GM12891 (cell line): ENCODE measurements at regions not wholly inside any gene's neighbourhood (a gene's known extent, or its start where the extent isn't known, plus 50 kb on each side); places are given as distances from the start of the nearest gene placed in this dataset.

ENCODE experiments used
- DNase-seq: peaks from one replicate; pipeline ENCODE4 v3.0.0; 2011; ENCODE audit warnings: low spot score; ENCODE audit not compliant: insufficient read length
- FAIRE-seq: peaks from 2 replicates; lab custom pipeline; 2011; peaks lifted over from hg19 to GRCh38; lab: Jason Lieb, UNC
- PAX5 ChIP-seq: IDR thresholded peaks from 2 replicates; pipeline ENCODE4 v1.6.1; 2011; ENCODE audit warnings: low read length, moderate library complexity, mild to moderate bottlenecking; ENCODE audit not compliant: insufficient read depth, severe bottlenecking
- POLR2A ChIP-seq: IDR thresholded peaks from 2 replicates; pipeline ENCODE4 v1.6.1; 2011; ENCODE audit warnings: low read depth, low read length, control low read depth
- POLR2AphosphoS5 ChIP-seq: IDR thresholded peaks from 2 replicates; pipeline ENCODE4 v1.6.1; 2011; ENCODE audit warnings: low read depth, low read length, control low read depth
- POU2F2 ChIP-seq: IDR thresholded peaks from 2 replicates; pipeline ENCODE4 v1.6.1; 2011; ENCODE audit warnings: low read depth, mild to moderate bottlenecking, control low read depth, low read length, moderate library complexity
- SPI1 ChIP-seq: IDR thresholded peaks from 2 replicates; pipeline ENCODE4 v1.6.1; 2011; ENCODE audit warnings: low read depth, low read length, control low read depth
- TAF1 ChIP-seq: IDR thresholded peaks from 2 replicates; pipeline ENCODE4 v1.6.1; 2011; ENCODE audit warnings: low read depth, low read length, control low read depth

DNA sequence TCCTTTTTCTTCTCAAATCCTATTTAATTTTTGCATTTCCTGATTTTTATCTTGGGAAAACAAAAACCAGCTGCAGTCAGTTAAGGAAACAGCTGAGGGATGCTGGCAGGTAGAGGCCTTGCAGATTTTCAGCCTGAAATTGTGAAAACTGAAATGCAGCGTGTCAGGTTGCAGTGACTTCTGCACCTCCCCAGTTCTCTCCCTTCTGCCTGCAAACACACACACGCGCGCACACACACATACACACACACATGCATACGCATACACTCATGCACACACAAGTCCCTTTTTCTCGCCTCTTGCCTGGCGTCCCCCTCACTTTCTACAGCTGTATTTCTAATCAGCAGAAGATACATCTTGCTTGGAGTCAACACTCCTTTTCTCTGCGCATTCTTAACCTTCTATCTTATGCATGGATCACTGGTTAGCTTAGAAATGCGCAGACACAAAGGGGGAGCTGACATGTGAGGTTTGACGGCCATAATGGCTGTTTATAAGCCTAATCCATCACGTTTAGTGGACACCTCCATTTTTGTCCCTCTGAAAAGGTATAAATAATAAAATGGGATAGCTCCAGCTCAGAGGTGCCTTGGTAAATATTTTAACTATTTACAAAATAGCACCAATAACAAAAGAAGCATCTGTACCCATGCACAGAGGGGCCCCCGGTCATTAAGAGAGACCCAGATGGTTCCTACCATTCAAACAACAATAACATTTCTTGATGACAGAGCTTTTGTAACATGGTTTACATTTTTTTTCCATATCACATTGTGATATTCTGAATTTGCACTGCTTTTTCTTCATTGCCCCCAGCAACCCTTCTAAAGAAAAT, 392.1 kb upstream of the SALL1 start:
- no peak for FAIRE-seq
- TF ChIP-seq SPI1, result no peak
- TF ChIP-seq PAX5, result no peak
- DNase-seq, result no peak

DNA sequence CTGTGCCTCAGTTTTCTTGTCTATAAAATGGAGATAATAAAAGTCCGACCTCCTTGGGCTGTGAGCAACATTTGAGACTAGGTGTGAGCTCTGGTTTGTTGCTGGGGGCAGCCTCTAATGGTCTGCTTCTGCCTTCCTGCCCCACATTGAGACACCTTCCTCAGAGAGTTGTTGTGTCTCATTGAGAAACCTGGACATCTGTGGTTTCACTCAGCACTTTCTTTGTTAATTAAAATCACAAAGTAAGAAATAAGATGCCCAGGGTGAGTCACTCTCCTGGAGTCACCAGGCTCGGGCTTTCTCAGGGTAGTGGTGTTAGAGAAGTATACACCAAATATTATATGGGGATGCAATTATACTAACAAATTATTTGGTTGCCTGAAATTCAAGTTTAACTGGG, 389.2 kb upstream of the SALL1 start:
- FAIRE-seq, result no peak
- TF ChIP-seq PAX5 (no peak), POLR2AphosphoS5 (no peak), TAF1 (no peak), SPI1 (no peak)

DNA sequence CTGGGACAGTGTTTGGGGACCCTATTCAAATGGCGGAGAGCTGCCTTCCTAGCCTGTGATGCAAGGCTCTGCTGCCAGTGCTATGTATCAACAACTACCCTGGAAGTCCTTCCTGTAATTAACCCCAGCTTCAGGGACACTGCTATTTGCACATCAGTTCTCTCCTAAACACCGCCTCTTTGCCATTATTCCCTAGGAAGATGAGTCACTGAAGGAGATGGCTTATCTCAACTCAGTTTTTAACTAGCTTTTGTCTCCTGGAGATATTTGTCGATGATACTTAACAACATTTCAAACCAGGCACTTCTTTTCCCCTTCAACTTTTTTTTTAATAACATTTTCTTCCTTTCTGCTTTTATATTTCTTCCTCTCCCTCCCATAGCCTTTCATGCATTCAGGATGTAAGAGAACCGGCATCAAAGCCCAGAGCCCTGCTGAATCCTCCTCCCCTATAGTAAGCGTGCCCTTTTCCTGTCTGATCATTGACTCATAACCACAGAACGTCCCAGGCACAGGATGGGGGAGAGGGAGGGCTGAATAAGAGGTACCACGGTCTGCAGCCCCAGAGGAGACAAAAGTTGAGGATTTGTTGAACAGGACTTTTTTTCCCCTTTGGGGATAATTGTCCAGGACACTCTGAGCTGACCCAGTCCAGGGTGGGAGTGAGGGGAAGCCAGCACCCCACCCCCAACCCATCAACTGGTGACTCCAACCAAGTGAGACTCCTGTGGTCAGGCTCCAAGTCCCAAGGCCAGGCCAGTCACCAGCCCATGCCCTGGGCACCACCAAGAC, 387.8 kb upstream of the SALL1 start:
- TF ChIP-seq POLR2A (no peak), PAX5 (no peak), TAF1 (no peak), POU2F2 (no peak), POLR2AphosphoS5 (no peak), SPI1 (no peak)
- no peak for FAIRE-seq
- no peak for DNase-seq

More for the DNA sequence above, 389.2 kb upstream of the SALL1 start:
- no peak for DNase-seq

DNA sequence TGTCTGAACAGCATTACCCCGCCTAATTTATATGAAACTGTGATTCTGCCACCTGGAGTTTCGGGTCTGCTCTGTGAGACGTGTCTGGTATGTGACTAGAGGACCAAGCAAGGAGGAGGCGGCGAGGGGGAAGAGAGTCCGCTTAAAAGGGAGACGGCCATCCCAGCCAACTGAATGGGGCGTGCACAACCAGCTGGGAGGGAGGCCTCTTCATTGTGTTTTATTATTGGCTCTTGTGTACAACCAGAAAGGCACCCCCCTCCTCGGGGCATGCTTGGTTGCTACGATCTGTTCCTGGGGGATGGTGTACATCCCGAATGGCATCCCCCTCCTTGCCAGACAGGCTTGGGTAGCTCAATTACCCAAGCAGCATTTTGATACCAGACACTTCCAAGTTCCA, 384.5 kb upstream of the SALL1 start:
- TF ChIP-seq POLR2A (no peak), TAF1 (no peak), POLR2AphosphoS5 (no peak)
- FAIRE-seq (no peak), DNase-seq (no peak)

DNA sequence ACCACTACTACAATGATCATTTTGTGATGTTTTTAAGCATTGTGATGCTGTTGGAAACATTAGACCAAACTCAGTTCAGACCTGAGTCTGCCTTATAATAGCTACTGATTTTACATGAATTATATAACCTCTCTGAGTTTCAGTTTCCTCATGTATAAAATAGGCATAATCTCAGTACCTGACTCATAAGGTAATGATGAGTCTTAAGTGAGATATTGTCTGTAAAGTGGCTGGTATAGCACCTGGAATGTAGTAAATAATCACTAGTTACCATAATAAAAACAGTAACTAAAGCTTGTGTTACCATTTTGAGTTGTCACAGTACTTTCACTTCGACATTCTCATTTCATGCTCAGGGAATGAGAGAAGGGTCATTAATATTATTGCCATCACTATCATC, 381.5 kb upstream of the SALL1 start:
- FAIRE-seq (no peak), DNase-seq (no peak)
- no peak for TF ChIP-seq TAF1
- no peak for TF ChIP-seq POLR2AphosphoS5

DNA sequence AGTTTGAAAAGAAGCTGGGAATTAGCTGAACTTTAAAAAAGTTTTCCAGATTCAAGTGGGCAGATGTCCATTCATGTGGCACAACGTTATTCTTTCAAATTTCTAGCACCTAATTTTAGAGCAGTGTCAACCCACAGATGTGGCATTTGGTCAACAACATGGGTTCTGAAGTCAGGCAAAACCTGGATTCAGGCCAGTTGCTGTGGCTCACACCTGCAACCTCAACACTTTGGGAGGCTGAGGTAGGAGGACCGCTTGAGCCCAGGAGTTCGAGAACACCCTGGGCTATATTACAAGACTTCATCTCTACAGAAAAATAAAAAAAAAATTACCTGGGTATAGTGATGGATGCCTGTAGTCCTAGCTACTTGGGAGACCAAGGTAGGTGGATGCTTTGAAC, 380.2 kb upstream of the SALL1 start:
- no peak for FAIRE-seq
- no peak for DNase-seq

DNA sequence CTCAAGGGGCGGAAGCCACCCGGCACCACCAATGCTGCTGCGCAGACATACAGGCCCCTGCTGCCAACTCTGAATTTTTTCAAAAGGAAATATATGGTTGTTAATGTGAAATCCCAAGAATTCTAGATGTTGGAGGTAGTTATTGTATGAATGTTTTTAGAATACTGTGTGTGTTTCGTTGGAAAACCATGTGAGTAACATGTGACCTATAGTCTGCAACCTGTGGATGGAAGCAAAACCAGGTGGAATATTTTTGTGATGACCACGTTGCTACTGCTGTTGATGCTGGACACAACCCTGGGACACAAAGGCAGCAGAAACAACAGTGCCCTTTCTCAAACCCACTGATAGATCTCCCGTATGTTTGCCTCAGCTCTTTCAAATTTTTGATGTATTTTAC, 376.3 kb upstream of the SALL1 start:
- TF ChIP-seq PAX5, result no peak
- no peak for TF ChIP-seq POU2F2
- no peak for TF ChIP-seq TAF1
- TF ChIP-seq POLR2A, result no peak
- no peak for TF ChIP-seq POLR2AphosphoS5
- TF ChIP-seq SPI1, result no peak
- DNase-seq (no peak), FAIRE-seq (no peak)

More for the DNA sequence above, 380.2 kb upstream of the SALL1 start:
- TF ChIP-seq POLR2A (no peak), SPI1 (no peak), PAX5 (no peak), POU2F2 (no peak), TAF1 (no peak)

DNA sequence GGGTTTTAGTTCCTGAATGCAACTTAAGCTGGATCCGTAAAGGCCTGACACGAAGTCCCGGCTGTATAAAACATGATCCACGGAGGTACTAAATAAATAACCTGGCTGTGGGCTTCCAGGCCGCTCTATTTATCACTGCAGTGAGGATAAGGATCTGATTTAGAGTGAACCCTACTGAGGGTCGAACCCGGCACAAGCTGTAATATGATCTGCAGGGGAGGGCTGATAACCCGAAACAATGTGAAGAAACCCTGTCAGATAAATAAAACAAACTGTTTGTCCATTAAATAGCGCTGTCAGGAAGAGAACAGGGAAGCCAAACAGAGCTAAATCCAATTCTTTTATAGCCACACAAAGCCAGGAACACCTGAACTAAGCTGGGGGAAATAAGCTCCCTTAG, 375.6 kb upstream of the SALL1 start:
- DNase-seq, result no peak
- no peak for FAIRE-seq
- TF ChIP-seq SPI1 (no peak), TAF1 (no peak), PAX5 (no peak)

DNA sequence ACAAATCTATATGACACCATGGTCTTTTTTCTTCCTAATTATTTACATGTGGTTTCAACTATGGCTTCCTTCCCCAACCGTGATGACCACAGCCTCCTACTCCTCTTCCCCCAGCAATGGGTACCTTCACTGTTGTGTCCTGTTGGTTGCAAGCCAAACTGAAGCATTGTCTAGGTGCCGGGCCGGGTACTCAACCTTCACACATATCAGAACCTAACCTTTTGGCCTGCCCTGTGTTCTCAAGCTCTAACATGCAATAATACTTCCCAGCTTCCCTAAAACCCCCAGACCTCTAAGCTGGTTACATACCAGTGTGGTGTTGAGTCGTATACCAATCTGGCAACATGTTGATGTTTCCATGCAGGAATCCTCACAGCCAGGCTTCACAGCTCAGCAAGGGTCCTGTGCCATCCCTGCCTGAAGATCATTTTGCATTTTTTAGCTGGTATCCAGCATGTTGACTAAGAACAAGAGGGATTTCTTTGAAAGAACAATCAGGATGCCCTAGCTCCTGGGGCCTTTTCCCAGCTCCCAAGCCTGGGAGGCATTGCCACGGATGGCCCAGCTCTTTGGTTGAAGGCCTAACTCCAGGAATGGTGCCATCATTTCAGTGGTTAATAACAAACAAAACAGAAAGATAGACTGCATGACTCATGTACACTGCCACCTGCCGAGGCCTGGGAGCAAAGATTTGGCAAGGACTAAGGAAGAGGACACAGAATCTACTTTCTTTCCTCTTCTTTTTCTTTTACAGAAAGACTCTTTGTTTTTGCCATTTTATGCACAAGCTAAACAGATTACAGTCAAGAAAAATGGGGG, 373.7 kb upstream of the SALL1 start:
- no peak for FAIRE-seq
- TF ChIP-seq POLR2AphosphoS5, result no peak
- TF ChIP-seq POU2F2, result no peak
- no peak for TF ChIP-seq TAF1
- no peak for TF ChIP-seq SPI1
- TF ChIP-seq PAX5, result no peak
- TF ChIP-seq POLR2A, result no peak
- no peak for DNase-seq
